Fibroblast of pulmonary artery (primary cell): ENCODE measurements at regions not wholly inside any gene's neighbourhood (a gene's known extent, or its start where the extent isn't known, plus 50 kb on each side); places are given as distances from the start of the nearest gene placed in this dataset.

Experiments used
- DNase-seq: peaks from one replicate; pipeline ENCODE4 v3.0.0-alpha.2; 2010; ENCODE audit warnings: low read depth
- H3K4me3 ChIP-seq: replicated peaks from 2 replicates; pipeline ENCODE4 v1.5.1; 2011; ENCODE audit warnings: low read depth, mild to moderate bottlenecking, control low read depth, low read length, moderate library complexity
- TF ChIP-seq, protein P1 (sequence below): IDR thresholded peaks from 2 replicates; pipeline ENCODE4 v1.5.1; 2011; ENCODE audit warnings: mild to moderate bottlenecking, control low read depth, low read length, inconsistent platforms; ENCODE audit errors: missing control alignments

- TF ChIP-seq, protein P1, sequence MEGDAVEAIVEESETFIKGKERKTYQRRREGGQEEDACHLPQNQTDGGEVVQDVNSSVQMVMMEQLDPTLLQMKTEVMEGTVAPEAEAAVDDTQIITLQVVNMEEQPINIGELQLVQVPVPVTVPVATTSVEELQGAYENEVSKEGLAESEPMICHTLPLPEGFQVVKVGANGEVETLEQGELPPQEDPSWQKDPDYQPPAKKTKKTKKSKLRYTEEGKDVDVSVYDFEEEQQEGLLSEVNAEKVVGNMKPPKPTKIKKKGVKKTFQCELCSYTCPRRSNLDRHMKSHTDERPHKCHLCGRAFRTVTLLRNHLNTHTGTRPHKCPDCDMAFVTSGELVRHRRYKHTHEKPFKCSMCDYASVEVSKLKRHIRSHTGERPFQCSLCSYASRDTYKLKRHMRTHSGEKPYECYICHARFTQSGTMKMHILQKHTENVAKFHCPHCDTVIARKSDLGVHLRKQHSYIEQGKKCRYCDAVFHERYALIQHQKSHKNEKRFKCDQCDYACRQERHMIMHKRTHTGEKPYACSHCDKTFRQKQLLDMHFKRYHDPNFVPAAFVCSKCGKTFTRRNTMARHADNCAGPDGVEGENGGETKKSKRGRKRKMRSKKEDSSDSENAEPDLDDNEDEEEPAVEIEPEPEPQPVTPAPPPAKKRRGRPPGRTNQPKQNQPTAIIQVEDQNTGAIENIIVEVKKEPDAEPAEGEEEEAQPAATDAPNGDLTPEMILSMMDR = no peak
- DNase-seq = peak; percentile 95
- H3K4me3 ChIP-seq = no peak overlapping the region
These were observed 243.1 kb downstream of the TLE3 start for GRCh38 chr15:69854521-69855181.

GRCh38 chr15:69855258-69856000, 242.3 kb downstream of the TLE3 start:
- TF ChIP-seq, protein P1 = no peak
- peak; percentile 47 for DNase-seq
- H3K4me3 ChIP-seq = no peak overlapping the region

DNA sequence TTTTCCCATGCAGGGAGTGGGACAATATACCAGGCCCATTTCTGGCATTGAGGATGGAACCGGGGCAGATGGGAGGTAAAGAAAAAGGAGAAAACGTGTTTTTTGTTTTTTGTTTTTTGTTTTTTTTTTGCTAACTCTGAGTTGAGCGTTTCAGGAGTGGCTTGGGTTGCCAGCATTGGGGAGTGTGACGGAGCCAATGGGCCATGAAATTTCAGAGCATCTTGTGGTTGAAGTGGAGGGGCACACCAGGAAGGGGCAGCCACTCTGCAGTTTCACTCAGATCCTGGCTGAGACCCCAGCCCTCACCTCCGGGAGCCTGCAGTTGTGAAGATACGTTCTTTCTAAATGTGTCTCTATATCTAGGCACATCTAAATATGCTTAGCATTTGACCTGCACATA, 240.5 kb downstream of the TLE3 start:
- H3K4me3 ChIP-seq = no peak overlapping the region
- no peak for DNase-seq
- TF ChIP-seq, protein P1 = no peak

GRCh38 chr15:69857686-69858391, 239.9 kb downstream of the TLE3 start:
- TF ChIP-seq, protein P1 = no peak
- no peak overlapping the region for H3K4me3 ChIP-seq
- no peak for DNase-seq

DNA sequence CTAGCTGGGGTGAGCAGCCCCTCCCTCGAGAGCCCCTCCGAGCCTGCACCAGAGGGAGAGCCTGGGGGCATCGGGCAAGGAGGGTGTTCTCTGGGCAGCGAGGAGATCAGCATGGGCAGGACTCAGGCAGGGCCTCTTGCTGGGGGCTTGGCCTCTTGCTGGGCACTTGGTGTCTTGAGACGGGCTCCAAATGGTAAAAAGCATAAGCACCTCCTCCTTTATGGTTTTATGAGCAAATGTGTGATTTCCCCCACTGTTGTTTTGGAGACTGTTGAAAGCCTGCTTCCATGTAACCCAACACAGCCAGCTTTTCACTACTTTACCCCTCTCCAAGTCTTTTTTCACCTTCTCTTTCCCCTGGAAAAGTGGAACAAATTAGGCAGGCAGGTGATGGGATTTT, 239.3 kb downstream of the TLE3 start:
- no peak for DNase-seq
- TF ChIP-seq, protein P1 = no peak
- no peak overlapping the region for H3K4me3 ChIP-seq

GRCh38 chr15:69859866-69860265, 237.9 kb downstream of the TLE3 start:
- no peak overlapping the region for H3K4me3 ChIP-seq
- no peak for DNase-seq
- TF ChIP-seq, protein P1 = no peak
